Left lung (tissue), 4 donors: ENCODE measurements at regions not wholly inside any gene's neighbourhood (a gene's known extent, or its start where the extent isn't known, plus 50 kb on each side); places are given as distances from the start of the nearest gene placed in this dataset.

Experiments used
- ATAC-seq: fragments of 200-7000 bp; cut with Tn5 transposase; one replicate; pipeline ENCODE4 v1.9.1; 2020; ENCODE audit warnings: moderate library complexity
- DNase-seq, 4 donors: peaks; one replicate each; pipeline ENCODE4 v3.0.0-alpha.2; 2013 to 2020
- H3K27ac ChIP-seq, 2 donors: fragments of 200-600 bp; sonication (generic) in 1 of 2; one replicate each; pipeline versions ENCODE4 v1.5.0 to v1.8.0; 2020 to 2021
- H3K27me3 ChIP-seq, 2 donors: fragments of 200-600 bp; sonication (generic) in 1 of 2; one replicate each; pipeline versions ENCODE4 v1.5.0 to v1.8.0; 2020 to 2021
- H3K36me3 ChIP-seq, 2 donors: fragments of 200-600 bp; sonication (generic) in 1 of 2; one replicate each; pipeline versions ENCODE4 v1.5.0 to v1.8.0; 2020 to 2021
- H3K4me1 ChIP-seq, 2 donors: fragments of 200-600 bp; one replicate each; pipeline ENCODE4 v1.8.0; 2021
- H3K4me3 ChIP-seq, 2 donors: fragments of 200-600 bp; sonication (generic) in 1 of 2; one replicate each; pipeline versions ENCODE4 v1.5.0 to v1.8.0; 2020 to 2021; ENCODE audit warnings: mild to moderate bottlenecking in 1 of 2
- H3K9me3 ChIP-seq, 2 donors: fragments of 200-600 bp; sonication (generic) in 1 of 2; one replicate each; pipeline versions ENCODE4 v1.5.0 to v1.8.0; 2020 to 2021
- intact Hi-C, 2 donors: fragments of 100-400 bp; cut with DNase I; formaldehyde crosslinking; loops; one replicate each; pipeline versions ENCODE4 v1.11.2 to v1.14.2; 2022
- TF ChIP-seq, protein P1 (sequence below), 2 donors: fragments of 200-600 bp; sonication (generic) in 1 of 2; IDR thresholded peaks; one replicate each; pipeline versions ENCODE4 v1.5.0 to v1.8.0; 2021; ENCODE audit warnings: antibody characterized with exemption in 2 of 2
- donor health status: DM: no; HTN: yes; CAD: no.
- donor health status: DM: no; HTN: no; CAD: no.

DNA sequence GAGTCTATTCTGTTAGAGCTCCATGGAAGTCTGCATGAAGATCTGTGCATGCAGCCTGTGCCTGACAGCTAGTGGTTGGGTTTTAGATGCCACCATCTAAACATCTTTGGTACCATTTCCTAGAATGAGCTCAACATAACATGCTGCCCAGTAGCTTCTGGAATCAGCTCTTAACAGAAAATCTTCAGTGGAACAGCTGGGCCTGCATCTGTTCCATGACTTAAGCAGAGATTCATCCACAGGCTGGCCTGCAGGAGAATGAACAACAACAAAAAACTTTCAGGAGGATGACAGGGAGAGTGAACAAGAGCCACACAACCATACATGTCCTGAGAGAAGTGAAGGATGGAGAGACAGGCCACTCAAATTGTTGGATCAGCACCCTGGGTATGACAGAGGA, 316.6 kb downstream of the RDH14 start:
- Histone ChIP-seq H3K4me1 (no peaks in the 10 kb centered on the region), H3K27ac (no peak overlapping the region), H3K36me3 (no peaks in the 10 kb centered on the region), H3K27me3 (no peaks in the 10 kb centered on the region), H3K9me3 (no peaks in the 10 kb centered on the region), H3K4me3 (no peak overlapping the region)
- ATAC-seq, result no peak
- no peak for DNase-seq
- TF ChIP-seq, protein P1, sequence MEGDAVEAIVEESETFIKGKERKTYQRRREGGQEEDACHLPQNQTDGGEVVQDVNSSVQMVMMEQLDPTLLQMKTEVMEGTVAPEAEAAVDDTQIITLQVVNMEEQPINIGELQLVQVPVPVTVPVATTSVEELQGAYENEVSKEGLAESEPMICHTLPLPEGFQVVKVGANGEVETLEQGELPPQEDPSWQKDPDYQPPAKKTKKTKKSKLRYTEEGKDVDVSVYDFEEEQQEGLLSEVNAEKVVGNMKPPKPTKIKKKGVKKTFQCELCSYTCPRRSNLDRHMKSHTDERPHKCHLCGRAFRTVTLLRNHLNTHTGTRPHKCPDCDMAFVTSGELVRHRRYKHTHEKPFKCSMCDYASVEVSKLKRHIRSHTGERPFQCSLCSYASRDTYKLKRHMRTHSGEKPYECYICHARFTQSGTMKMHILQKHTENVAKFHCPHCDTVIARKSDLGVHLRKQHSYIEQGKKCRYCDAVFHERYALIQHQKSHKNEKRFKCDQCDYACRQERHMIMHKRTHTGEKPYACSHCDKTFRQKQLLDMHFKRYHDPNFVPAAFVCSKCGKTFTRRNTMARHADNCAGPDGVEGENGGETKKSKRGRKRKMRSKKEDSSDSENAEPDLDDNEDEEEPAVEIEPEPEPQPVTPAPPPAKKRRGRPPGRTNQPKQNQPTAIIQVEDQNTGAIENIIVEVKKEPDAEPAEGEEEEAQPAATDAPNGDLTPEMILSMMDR (IDR thresholded peaks at IDR 0.05), result no peak
- intact Hi-C loops, result no loop called here

DNA sequence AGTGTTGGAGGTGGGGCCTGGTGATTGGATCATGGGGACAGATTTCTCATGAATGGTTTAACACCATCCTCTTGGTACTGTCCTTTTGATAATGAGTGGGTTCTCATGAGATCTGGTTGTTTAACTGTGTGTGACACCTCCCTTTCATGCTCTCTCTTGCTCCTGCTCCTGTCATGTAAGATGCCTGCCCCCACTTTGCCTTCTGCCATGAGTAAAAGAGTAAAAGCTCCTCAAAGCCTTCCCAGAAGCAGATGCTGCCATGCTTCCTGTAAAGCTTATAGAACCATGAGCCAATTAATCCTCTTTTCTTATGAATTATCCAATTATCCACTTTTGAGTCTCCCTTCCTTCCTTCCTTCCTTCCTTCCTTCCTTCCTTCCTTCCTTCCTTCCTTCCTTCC, 317.7 kb downstream of the RDH14 start:
- ATAC-seq, result no peak
- no peaks in the 10 kb centered on the region for H3K27me3 ChIP-seq
- TF ChIP-seq, protein P1 (IDR thresholded peaks at IDR 0.05), result no peak
- H3K9me3 ChIP-seq, result no peaks in the 10 kb centered on the region
- no peak overlapping the region for H3K4me3 ChIP-seq
- DNase-seq, result no peak
- H3K36me3 ChIP-seq, result no peaks in the 10 kb centered on the region
- H3K4me1 ChIP-seq, result no peaks in the 10 kb centered on the region
- intact Hi-C loops, result no loop called here
- H3K27ac ChIP-seq, result no peak overlapping the region

DNA sequence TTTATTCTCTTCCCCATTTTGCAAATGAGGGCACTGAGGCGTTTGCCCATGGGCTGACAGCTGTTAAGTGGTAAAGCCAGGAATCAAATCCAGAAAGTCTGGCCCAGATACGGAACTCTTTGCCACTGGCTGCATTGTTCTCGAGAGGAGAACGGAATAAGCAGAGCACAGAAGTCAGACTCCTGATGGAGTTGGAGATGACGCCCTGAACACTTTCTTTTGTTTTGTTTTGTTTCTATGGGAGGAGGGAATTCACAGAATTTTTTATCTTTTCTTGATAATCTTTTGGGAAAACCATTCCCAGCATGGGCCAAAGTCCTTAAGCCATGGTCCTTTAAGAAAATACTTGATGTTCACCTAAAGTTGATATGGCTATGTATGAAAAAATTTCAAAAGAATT, 322.2 kb downstream of the RDH14 start:
- no peaks in the 10 kb centered on the region for H3K36me3 ChIP-seq
- H3K4me1 ChIP-seq, result no peaks in the 10 kb centered on the region
- H3K27ac ChIP-seq, result no peak overlapping the region
- intact Hi-C loops, result no loop called here
- no peaks in the 10 kb centered on the region for H3K27me3 ChIP-seq
- no peaks in the 10 kb centered on the region for H3K9me3 ChIP-seq
- H3K4me3 ChIP-seq, result no peak overlapping the region
- TF ChIP-seq, protein P1 (IDR thresholded peaks at IDR 0.05), result no peak
- ATAC-seq (no peak), DNase-seq (no peak)

DNA sequence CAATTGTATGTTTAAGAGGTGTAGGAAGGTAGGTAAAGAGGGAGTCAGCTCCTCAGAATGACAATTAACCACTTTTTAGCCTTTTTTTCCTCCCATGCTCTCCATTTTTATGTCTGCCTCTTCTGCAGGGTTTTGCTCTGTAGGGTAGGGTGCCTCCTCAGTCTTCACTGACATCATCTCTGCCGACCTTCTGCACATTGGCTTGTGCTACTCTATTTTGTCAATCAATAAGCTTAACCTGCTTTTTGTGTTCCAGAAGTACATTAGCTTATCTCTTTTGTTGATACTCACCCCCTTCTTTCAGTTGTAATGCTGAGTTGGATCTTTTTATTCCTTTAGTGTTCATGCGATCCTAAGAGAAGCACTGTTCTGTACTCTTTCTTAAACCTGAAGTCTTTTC, 323.2 kb downstream of the RDH14 start:
- Histone ChIP-seq H3K9me3 (no peaks in the 10 kb centered on the region), H3K27ac (no peak overlapping the region), H3K4me1 (no peaks in the 10 kb centered on the region), H3K27me3 (no peaks in the 10 kb centered on the region), H3K36me3 (no peaks in the 10 kb centered on the region), H3K4me3 (no peak overlapping the region)
- DNase-seq (no peak), ATAC-seq (no peak)
- intact Hi-C loops, result no loop called here
- TF ChIP-seq, protein P1 (IDR thresholded peaks at IDR 0.05), result no peak

DNA sequence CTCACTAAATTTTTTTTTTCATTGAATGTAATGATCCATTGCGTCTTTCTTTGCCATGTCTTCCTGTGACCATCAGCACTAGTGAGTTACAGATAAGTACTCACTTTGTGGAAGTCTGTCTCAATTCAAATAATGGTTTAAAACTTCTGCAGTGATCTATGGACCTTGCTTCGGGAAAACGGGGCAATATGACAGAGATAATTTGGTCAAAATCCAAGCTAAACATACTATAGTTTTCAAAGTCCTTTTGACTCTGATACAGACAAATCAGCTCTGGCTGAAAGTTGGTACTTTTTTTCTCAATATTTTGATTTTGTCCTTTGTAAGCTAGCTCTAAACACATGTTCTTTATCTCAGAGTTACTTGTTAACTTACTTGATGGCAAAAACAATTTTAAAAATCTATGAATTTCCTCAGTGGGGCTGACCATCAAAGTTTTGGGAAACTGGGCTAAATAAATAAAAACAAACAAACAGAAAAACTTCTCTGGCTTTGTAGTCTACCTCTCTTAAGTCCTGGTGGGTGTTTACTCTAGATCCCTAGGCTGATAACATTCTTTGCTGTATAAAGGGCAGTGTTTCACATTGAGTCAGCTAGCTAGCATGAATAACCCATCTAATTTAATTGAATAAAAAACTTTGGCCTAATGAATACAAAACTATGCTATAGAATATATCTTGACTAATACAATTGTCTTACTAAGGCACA, 327.6 kb downstream of the RDH14 start:
- no peak overlapping the region for H3K27ac ChIP-seq
- no peaks in the 10 kb centered on the region for H3K27me3 ChIP-seq
- H3K4me3 ChIP-seq, result no peak overlapping the region
- no peaks in the 10 kb centered on the region for H3K4me1 ChIP-seq
- TF ChIP-seq, protein P1 (IDR thresholded peaks at IDR 0.05), result no peak
- intact Hi-C loops, result no loop called here
- H3K36me3 ChIP-seq, result no peaks in the 10 kb centered on the region
- peak; percentile 52 for ATAC-seq
- no peak for DNase-seq
- H3K9me3 ChIP-seq, result no peaks in the 10 kb centered on the region
